Osteoblast (primary cell): ENCODE measurements at regions not wholly inside any gene's neighbourhood (a gene's known extent, or its start where the extent isn't known, plus 50 kb on each side); places are given as distances from the start of the nearest gene placed in this dataset.

Source experiments
- DNase-seq: peaks from one replicate; pipeline ENCODE4 v3.0.0; 2011; ENCODE audit warnings: low spot score, mixed read lengths; ENCODE audit not compliant: insufficient read length; ENCODE audit errors: missing footprints
- H2AFZ ChIP-seq: 2 replicates; pipeline ENCODE4 v1.6.0; 2011; ENCODE audit warnings: mild to moderate bottlenecking, low read length
- H3K27ac ChIP-seq: 2 replicates; pipeline ENCODE4 v1.5.1; 2011; ENCODE audit warnings: mild to moderate bottlenecking, low read depth, low read length, moderate library complexity
- H3K27me3 ChIP-seq: 2 replicates; pipeline ENCODE4 v1.6.0; 2012; ENCODE audit warnings: mild to moderate bottlenecking, control low read depth, inconsistent platforms, low read length, moderate library complexity; ENCODE audit not compliant: insufficient read depth
- H3K36me3 ChIP-seq: 2 replicates; pipeline ENCODE4 v1.5.1; 2011; ENCODE audit warnings: mild to moderate bottlenecking, low read length, control low read depth, moderate library complexity; ENCODE audit not compliant: insufficient read depth
- H3K4me1 ChIP-seq: 2 replicates; pipeline ENCODE4 v1.5.1; 2011; ENCODE audit warnings: mild to moderate bottlenecking, low read length, control low read depth, moderate library complexity; ENCODE audit not compliant: insufficient read depth
- H3K4me2 ChIP-seq: 2 replicates; pipeline ENCODE4 v1.6.0; 2011; ENCODE audit warnings: mild to moderate bottlenecking, low read length; ENCODE audit not compliant: insufficient read depth
- H3K4me3 ChIP-seq: fragments of 200-600 bp; sonication (generic); 3 replicates; pipeline ENCODE4 v1.5.1; 2012; ENCODE audit warnings: mild to moderate bottlenecking, low read length, inconsistent platforms; ENCODE audit not compliant: insufficient read depth
- H3K79me2 ChIP-seq: 2 replicates; pipeline ENCODE4 v1.6.0; 2012; ENCODE audit warnings: mild to moderate bottlenecking, low read length, control low read depth, inconsistent platforms; ENCODE audit not compliant: insufficient read depth
- H3K9me3 ChIP-seq: 2 replicates; pipeline ENCODE4 v1.5.1; 2011; ENCODE audit warnings: low read depth, low read length, control low read depth
- H4K20me1 ChIP-seq: 2 replicates; pipeline ENCODE4 v1.6.0; 2012; ENCODE audit warnings: mild to moderate bottlenecking, low read length, control low read depth; ENCODE audit not compliant: insufficient read depth
- TF ChIP-seq, protein P1 (sequence below): IDR thresholded peaks from 2 replicates; pipeline ENCODE4 v1.5.1; 2011; ENCODE audit warnings: mild to moderate bottlenecking, low read depth, low read length, moderate library complexity; ENCODE audit errors: extremely low read depth

DNA sequence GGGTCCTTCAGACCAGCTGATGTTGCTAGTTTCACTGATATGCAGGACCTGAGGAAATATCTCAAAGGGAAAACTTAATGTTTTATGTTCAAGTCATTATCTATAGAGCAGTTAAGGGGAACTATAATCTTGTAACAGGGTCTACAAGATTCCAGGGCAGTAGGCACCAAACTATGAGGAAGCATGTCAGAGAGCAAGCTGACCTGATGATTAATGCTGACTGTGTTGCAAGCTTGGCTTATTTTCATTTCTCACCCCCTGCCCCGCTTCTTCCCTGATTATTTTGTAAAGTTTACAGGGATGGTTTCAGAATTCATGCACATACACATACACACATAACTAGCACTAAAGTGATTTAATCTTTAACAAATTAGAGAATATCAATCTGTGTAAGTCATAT lies 84.3 kb upstream of the CACNA2D1 start:
- Histone ChIP-seq H3K27me3 (no peaks in the 10 kb centered on the region), H3K4me2 (peak overlapping the region; percentile 54), H3K9me3 (no peaks in the 10 kb centered on the region), H3K4me3 (no peak overlapping the region), H3K27ac (peak overlapping the region; percentile 80), H2AFZ (no peak overlapping the region), H3K79me2 (no peaks in the 10 kb centered on the region), H4K20me1 (no peaks in the 10 kb centered on the region), H3K36me3 (no peaks in the 10 kb centered on the region), H3K4me1 (peaks cover 34% of the 10 kb centered on the region)
- no peak for DNase-seq
- TF ChIP-seq, protein P1, sequence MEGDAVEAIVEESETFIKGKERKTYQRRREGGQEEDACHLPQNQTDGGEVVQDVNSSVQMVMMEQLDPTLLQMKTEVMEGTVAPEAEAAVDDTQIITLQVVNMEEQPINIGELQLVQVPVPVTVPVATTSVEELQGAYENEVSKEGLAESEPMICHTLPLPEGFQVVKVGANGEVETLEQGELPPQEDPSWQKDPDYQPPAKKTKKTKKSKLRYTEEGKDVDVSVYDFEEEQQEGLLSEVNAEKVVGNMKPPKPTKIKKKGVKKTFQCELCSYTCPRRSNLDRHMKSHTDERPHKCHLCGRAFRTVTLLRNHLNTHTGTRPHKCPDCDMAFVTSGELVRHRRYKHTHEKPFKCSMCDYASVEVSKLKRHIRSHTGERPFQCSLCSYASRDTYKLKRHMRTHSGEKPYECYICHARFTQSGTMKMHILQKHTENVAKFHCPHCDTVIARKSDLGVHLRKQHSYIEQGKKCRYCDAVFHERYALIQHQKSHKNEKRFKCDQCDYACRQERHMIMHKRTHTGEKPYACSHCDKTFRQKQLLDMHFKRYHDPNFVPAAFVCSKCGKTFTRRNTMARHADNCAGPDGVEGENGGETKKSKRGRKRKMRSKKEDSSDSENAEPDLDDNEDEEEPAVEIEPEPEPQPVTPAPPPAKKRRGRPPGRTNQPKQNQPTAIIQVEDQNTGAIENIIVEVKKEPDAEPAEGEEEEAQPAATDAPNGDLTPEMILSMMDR: no peak

DNA sequence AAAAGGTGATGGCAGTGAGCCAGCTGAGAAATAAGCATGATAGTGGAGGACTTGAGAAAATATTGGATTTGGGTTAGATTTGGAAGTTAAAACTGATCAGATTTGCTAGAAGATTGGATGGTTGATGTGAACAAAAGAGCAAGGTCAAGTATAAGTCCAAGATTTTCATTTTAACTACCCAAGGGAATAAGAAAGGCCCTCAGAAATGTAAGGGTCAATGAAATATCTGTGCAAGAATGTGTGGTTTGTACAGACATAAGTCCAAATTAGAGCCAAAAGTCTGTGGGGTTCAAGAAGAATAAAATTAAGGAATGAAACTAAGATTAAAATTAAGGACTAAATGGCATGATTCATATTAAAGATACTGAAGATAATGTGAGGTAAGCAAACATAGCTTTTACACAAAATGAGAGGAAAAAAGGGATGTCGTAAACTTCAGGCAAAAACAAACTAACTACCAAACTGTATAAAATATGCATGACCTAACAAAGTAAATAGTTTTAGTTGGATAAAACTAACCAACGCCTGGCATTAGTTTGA lies 78.4 kb upstream of the CACNA2D1 start:
- DNase-seq: peak; percentile 68
- no peaks in the 10 kb centered on the region for H4K20me1 ChIP-seq

DNA sequence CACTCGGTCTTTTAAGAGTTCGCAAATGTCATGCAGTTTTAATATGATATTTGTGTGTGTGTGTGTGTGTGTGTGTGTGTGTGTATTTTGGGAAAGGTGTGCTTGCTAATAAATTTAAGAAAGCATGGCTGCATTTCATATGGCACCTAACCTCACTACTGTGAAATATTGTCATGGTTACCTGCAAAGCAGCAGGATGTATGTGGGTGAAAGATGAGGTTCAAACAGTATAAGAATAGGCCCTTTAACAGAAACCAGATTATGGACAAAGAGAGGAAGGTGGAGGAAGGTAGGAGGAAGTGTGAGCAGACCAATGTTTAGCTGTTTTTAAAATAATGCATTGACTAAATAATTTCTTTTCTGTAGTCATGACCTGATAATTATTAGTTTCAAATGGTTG lies 73.5 kb upstream of the CACNA2D1 start:
- no peaks in the 10 kb centered on the region for H3K9me3 ChIP-seq
- TF ChIP-seq, protein P1: no peak
- H3K79me2 ChIP-seq: no peaks in the 10 kb centered on the region
- no peak overlapping the region for H3K4me2 ChIP-seq
- H2AFZ ChIP-seq: peak overlapping the region; percentile 40
- H3K4me3 ChIP-seq: no peak overlapping the region
- DNase-seq: no peak
- H3K27me3 ChIP-seq: no peaks in the 10 kb centered on the region
- H3K36me3 ChIP-seq: no peaks in the 10 kb centered on the region
- no peak overlapping the region for H3K27ac ChIP-seq
- peaks cover 13% of the 10 kb centered on the region for H3K4me1 ChIP-seq
- no peaks in the 10 kb centered on the region for H4K20me1 ChIP-seq

More for the DNA sequence above, 78.4 kb upstream of the CACNA2D1 start:
- no peaks in the 10 kb centered on the region for H3K36me3 ChIP-seq
- H3K27ac ChIP-seq: peak overlapping the region; percentile 66
- no peaks in the 10 kb centered on the region for H3K9me3 ChIP-seq
- TF ChIP-seq, protein P1: no peak
- peaks cover 13% of the 10 kb centered on the region for H3K4me1 ChIP-seq
- peak overlapping the region; percentile 28 for H3K4me2 ChIP-seq
- H3K27me3 ChIP-seq: no peaks in the 10 kb centered on the region
- H3K79me2 ChIP-seq: no peaks in the 10 kb centered on the region
- no peak overlapping the region for H2AFZ ChIP-seq
- H3K4me3 ChIP-seq: no peak overlapping the region

DNA sequence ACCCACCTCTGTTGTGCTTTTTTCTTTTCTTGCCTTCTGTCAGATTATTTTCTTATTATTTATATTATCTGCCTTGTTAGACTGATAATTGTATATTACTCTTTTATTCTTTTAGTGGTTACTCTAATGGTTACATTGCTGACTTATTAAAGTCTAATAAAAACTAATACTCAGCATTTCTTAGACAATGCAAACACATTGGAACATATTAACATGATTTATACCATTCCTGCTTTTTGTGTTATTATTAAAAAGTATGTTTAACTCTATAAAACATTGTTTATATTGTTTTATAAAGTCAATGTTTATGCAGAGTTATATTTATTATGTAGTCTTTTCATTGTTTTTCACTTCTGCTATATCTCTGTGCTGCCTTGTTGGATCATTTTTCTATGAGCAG lies 68.0 kb upstream of the CACNA2D1 start:
- Histone ChIP-seq H2AFZ (no peak overlapping the region), H3K4me2 (no peak overlapping the region), H3K9me3 (no peaks in the 10 kb centered on the region), H3K27ac (no peak overlapping the region), H3K36me3 (no peaks in the 10 kb centered on the region), H3K4me3 (no peak overlapping the region), H4K20me1 (no peaks in the 10 kb centered on the region), H3K27me3 (no peaks in the 10 kb centered on the region), H3K4me1 (peaks cover 12% of the 10 kb centered on the region), H3K79me2 (no peaks in the 10 kb centered on the region)
- no peak for DNase-seq
- TF ChIP-seq, protein P1: no peak
